Right cardiac atrium (tissue), 5 donors: ENCODE measurements at regions not wholly inside any gene's neighbourhood (a gene's known extent, or its start where the extent isn't known, plus 50 kb on each side); places are given as distances from the start of the nearest gene placed in this dataset.

Experiments
- ATAC-seq, 2 donors: fragments of 200-7000 bp; cut with Tn5 transposase; one replicate each; pipeline versions ENCODE4 v1.8.0 to v1.9.1; 2020; ENCODE audit warnings: moderate library complexity in 2 of 2, mild to moderate bottlenecking in 1 of 2
- DNase-seq, 3 donors: peaks; one replicate each; pipeline ENCODE4 v3.0.0-alpha.2; 2020
- H3K27ac ChIP-seq: one replicate; pipeline ENCODE4 v1.5.1; 2013; ENCODE audit warnings: mild to moderate bottlenecking, low read length, control low read depth, moderate library complexity
- H3K27me3 ChIP-seq: one replicate; pipeline ENCODE4 v1.6.1; 2013; ENCODE audit not compliant: control insufficient read depth, insufficient read depth
- H3K4me1 ChIP-seq: one replicate; pipeline ENCODE4 v1.6.1; 2013; ENCODE audit warnings: low read length; ENCODE audit not compliant: control insufficient read depth, insufficient read depth
- H3K4me3 ChIP-seq: one replicate; pipeline ENCODE4 v1.5.1; 2013; ENCODE audit warnings: low read length, control low read depth
- H3K9me3 ChIP-seq: one replicate; pipeline ENCODE4 v1.6.1; 2013; ENCODE audit warnings: low read length; ENCODE audit not compliant: control insufficient read depth
- WGBS: extraction: QIAGEN DNeasy Blood & Tissue Kit; methylation state at CpG from one replicate; pipeline ENCODE4 v1.1.7; 2013; 5-methylcytosine and 5-hydroxymethylcytosine counted together
- intact Hi-C, 4 donors: fragments of 100-400 bp; cut with DNase I; formaldehyde crosslinking; loops; one replicate each; pipeline versions ENCODE4 v1.11.0 to v1.14.0; 2022 to 2023
- donor health status: healthy with polysubstance abuse.
- donor health status: DM: no; HTN: yes; CAD: no.
- donor health status: DM: no; HTN: no; CAD: no.
- donor health status: DM: no; HTN: yes; CAD: no; lungs with severe emphysema.
- donor health status: DM: yes; HTN: yes; CAD: no.

GRCh38 chr9:104980039-104980654 lies 52.2 kb upstream of the ABCA1 start:
- DNase-seq (no peak), ATAC-seq (peak in 1 of 2 donors; percentile 51)
- H3K27ac ChIP-seq = no peak overlapping the region
- H3K27me3 ChIP-seq = no peaks in the 10 kb centered on the region
- H3K4me3 ChIP-seq = no peak overlapping the region
- H3K4me1 ChIP-seq = no peaks in the 10 kb centered on the region
- no peaks in the 10 kb centered on the region for H3K9me3 ChIP-seq
- WGBS = 85% methylated on average over 5 of the region's 5 CpGs
- intact Hi-C loops = no loop called here

GRCh38 chr9:104981543-104982129 lies 53.7 kb upstream of the ABCA1 start:
- intact Hi-C loops = no loop called here
- Histone ChIP-seq H3K9me3 (no peaks in the 10 kb centered on the region), H3K4me3 (no peak overlapping the region), H3K4me1 (no peaks in the 10 kb centered on the region), H3K27me3 (no peaks in the 10 kb centered on the region), H3K27ac (no peak overlapping the region)
- no peak for ATAC-seq
- 84% methylated on average over 8 of the region's 8 CpGs for WGBS
- no peak for DNase-seq

- intact Hi-C loops = no loop called here
- peak; percentile 56 to 82 for ATAC-seq
- no peaks in the 10 kb centered on the region for H3K27me3 ChIP-seq
- DNase-seq = peak in 2 of 3 donors; percentile 44 to 78
- WGBS = 51% methylated on average over 3 of the region's 3 CpGs
- H3K4me1 ChIP-seq = no peaks in the 10 kb centered on the region
- no peak overlapping the region for H3K4me3 ChIP-seq
- no peak overlapping the region for H3K27ac ChIP-seq
- no peaks in the 10 kb centered on the region for H3K9me3 ChIP-seq
Measured at GRCh38 chr9:104982543-104982942, 54.6 kb upstream of the ABCA1 start.

- 55% methylated on average over 3 of the region's 3 CpGs for WGBS
- DNase-seq (no peak), ATAC-seq (no peak)
- Histone ChIP-seq H3K4me1 (no peaks in the 10 kb centered on the region), H3K4me3 (no peak overlapping the region), H3K27ac (no peak overlapping the region), H3K9me3 (no peaks in the 10 kb centered on the region), H3K27me3 (no peaks in the 10 kb centered on the region)
- intact Hi-C loops = no loop called here
Measured at GRCh38 chr9:104983491-104983890, 55.5 kb upstream of the ABCA1 start.

GRCh38 chr9:104984121-104984520 lies 56.2 kb upstream of the ABCA1 start:
- no peak overlapping the region for H3K4me3 ChIP-seq
- no peaks in the 10 kb centered on the region for H3K9me3 ChIP-seq
- H3K4me1 ChIP-seq = no peaks in the 10 kb centered on the region
- WGBS = 67% methylated on average over 5 of the region's 5 CpGs
- DNase-seq = no peak
- no peak for ATAC-seq
- no peak overlapping the region for H3K27ac ChIP-seq
- H3K27me3 ChIP-seq = no peaks in the 10 kb centered on the region
- intact Hi-C loops = no loop called here

GRCh38 chr9:104984542-104984941 lies 56.6 kb upstream of the ABCA1 start:
- ATAC-seq = no peak
- no peak overlapping the region for H3K4me3 ChIP-seq
- H3K27ac ChIP-seq = no peak overlapping the region
- H3K4me1 ChIP-seq = no peaks in the 10 kb centered on the region
- 84% methylated on average over 2 of the region's 2 CpGs for WGBS
- DNase-seq = no peak
- no peaks in the 10 kb centered on the region for H3K9me3 ChIP-seq
- no peaks in the 10 kb centered on the region for H3K27me3 ChIP-seq
- intact Hi-C loops = no loop called here

GRCh38 chr9:104984948-104985347 lies 57.0 kb upstream of the ABCA1 start:
- Histone ChIP-seq H3K27ac (no peak overlapping the region), H3K4me1 (no peaks in the 10 kb centered on the region), H3K27me3 (no peaks in the 10 kb centered on the region), H3K9me3 (no peaks in the 10 kb centered on the region), H3K4me3 (no peak overlapping the region)
- intact Hi-C loops = no loop called here
- no peak for DNase-seq
- ATAC-seq = no peak
- 74% methylated on average over 2 of the region's 2 CpGs for WGBS

GRCh38 chr9:104986096-104986495 lies 58.1 kb upstream of the ABCA1 start:
- 68% methylated on average over 3 of the region's 3 CpGs for WGBS

GRCh38 chr9:104987743-104988142 lies 59.8 kb upstream of the ABCA1 start:
- no peaks in the 10 kb centered on the region for H3K27me3 ChIP-seq
- WGBS = 92% methylated on average over 1 of the region's 1 CpG
- no peak overlapping the region for H3K27ac ChIP-seq
- H3K9me3 ChIP-seq = no peaks in the 10 kb centered on the region
- ATAC-seq = no peak
- no peak overlapping the region for H3K4me3 ChIP-seq
- intact Hi-C loops = no loop called here
- peaks cover 14% of the 10 kb centered on the region for H3K4me1 ChIP-seq
- no peak for DNase-seq

More at GRCh38 chr9:104986096-104986495, 58.1 kb upstream of the ABCA1 start:
- peaks cover 7% of the 10 kb centered on the region for H3K4me1 ChIP-seq
- H3K4me3 ChIP-seq = no peak overlapping the region
- DNase-seq = no peak
- H3K9me3 ChIP-seq = no peaks in the 10 kb centered on the region
- intact Hi-C loops = no loop called here
- H3K27ac ChIP-seq = no peak overlapping the region
- no peaks in the 10 kb centered on the region for H3K27me3 ChIP-seq
- ATAC-seq = no peak

GRCh38 chr9:104988539-104988938 lies 60.6 kb upstream of the ABCA1 start:
- Histone ChIP-seq H3K4me1 (peaks cover 14% of the 10 kb centered on the region), H3K27ac (no peak overlapping the region), H3K4me3 (no peak overlapping the region), H3K9me3 (no peaks in the 10 kb centered on the region), H3K27me3 (no peaks in the 10 kb centered on the region)
- ATAC-seq (no peak), DNase-seq (no peak)
- 60% methylated on average over 2 of the region's 2 CpGs for WGBS
- intact Hi-C loops = no loop called here

GRCh38 chr9:104991144-104991953 lies 63.4 kb upstream of the ABCA1 start:
- Histone ChIP-seq H3K9me3 (no peaks in the 10 kb centered on the region), H3K27me3 (no peaks in the 10 kb centered on the region), H3K4me3 (peak overlapping the region; percentile 42), H3K27ac (peak overlapping the region; percentile 94), H3K4me1 (peaks cover 14% of the 10 kb centered on the region)
- intact Hi-C loops = loop anchor here in 2 of 4 donors (2.0 to 10.0 kb wide), 3 partner anchors 23 to 67 kb away; partner anchors contain the start of gene ABCA1 (in 2 of the 2)
- DNase-seq (peak; percentile 93 to 97 (median 97)), ATAC-seq (peak; percentile 92 to 94)
- WGBS = under 1% methylated on average over 63 of the region's 63 CpGs
